H1 (cell line): ENCODE measurements at regions not wholly inside any gene's neighbourhood (a gene's known extent, or its start where the extent isn't known, plus 50 kb on each side); places are given as distances from the start of the nearest gene placed in this dataset.
"Not testable (repeated sequence)": the region's sequence is repeated elsewhere in the genome, so short reads cannot be mapped to it uniquely, and the experiment has no call there.

Experiments
- CHD1 ChIP-seq: IDR thresholded peaks from 2 replicates; pipeline ENCODE4 v1.6.1; 2012; ENCODE audit warnings: low read depth, low read length, improper control_type of control experiment
- RAD21 ChIP-seq, 2 experiments: IDR thresholded peaks in 1 of 2; conservative IDR thresholded peaks in 1 of 2; 2 replicates each; pipeline ENCODE4 v1.6.1; 2011; ENCODE audit warnings: low read depth in 2 of 2, low read length in 2 of 2, improper control_type of control experiment in 1 of 2, inconsistent platforms in 1 of 2, mild to moderate bottlenecking in 1 of 2, moderate library complexity in 1 of 2
- TAF1 ChIP-seq: IDR thresholded peaks from 2 replicates; pipeline ENCODE4 v1.6.1; 2011; ENCODE audit warnings: mild to moderate bottlenecking, low read depth, low read length
- TEAD4 ChIP-seq: IDR thresholded peaks from 2 replicates; pipeline ENCODE4 v1.6.1; 2012; ENCODE audit warnings: low read depth, low read length, inconsistent platforms, mixed read lengths
- TF ChIP-seq, protein P1 (sequence below), 3 experiments: IDR thresholded peaks; 1 replicate in 2 of 3; 2 replicates in 1 of 3; pipeline versions ENCODE4 v1.5.1 to v1.6.1; 2011; ENCODE audit warnings: low read length in 3 of 3, mild to moderate bottlenecking in 3 of 3, inconsistent platforms in 2 of 3, low read depth in 1 of 3, moderate library complexity in 1 of 3; ENCODE audit not compliant: insufficient read depth in 1 of 3; ENCODE audit errors: control extremely low read depth in 1 of 3

GRCh38 chr2:138250843-138251320 lies 250.7 kb upstream of the SPOPL start:
- TF ChIP-seq RAD21 (IDR thresholded peaks at IDR 0.05 in 1 of 2, conservative IDR thresholded peaks at IDR 0.05 in 1 of 2; ENCODE audit: low read depth in 2 of 2, low read length in 2 of 2); TEAD4; TAF1; CHD1: not testable (repeated sequence)
- TF ChIP-seq, protein P1, sequence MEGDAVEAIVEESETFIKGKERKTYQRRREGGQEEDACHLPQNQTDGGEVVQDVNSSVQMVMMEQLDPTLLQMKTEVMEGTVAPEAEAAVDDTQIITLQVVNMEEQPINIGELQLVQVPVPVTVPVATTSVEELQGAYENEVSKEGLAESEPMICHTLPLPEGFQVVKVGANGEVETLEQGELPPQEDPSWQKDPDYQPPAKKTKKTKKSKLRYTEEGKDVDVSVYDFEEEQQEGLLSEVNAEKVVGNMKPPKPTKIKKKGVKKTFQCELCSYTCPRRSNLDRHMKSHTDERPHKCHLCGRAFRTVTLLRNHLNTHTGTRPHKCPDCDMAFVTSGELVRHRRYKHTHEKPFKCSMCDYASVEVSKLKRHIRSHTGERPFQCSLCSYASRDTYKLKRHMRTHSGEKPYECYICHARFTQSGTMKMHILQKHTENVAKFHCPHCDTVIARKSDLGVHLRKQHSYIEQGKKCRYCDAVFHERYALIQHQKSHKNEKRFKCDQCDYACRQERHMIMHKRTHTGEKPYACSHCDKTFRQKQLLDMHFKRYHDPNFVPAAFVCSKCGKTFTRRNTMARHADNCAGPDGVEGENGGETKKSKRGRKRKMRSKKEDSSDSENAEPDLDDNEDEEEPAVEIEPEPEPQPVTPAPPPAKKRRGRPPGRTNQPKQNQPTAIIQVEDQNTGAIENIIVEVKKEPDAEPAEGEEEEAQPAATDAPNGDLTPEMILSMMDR (IDR thresholded peaks at IDR 0.05; ENCODE audit: control extremely low read depth in 1 of 3, insufficient read depth in 1 of 3, low read depth in 1 of 3, low read length in 3 of 3): not testable (repeated sequence)
